GM12878 (cell line): ENCODE measurements at regions not wholly inside any gene's neighbourhood (a gene's known extent, or its start where the extent isn't known, plus 50 kb on each side); places are given as distances from the start of the nearest gene placed in this dataset.

Experiments used
- ATAC-seq: fragments of 200-7000 bp; cut with Tn5 transposase; 3 replicates; pipeline ENCODE4 v1.9.1; 2020; ENCODE audit warnings: mild to moderate bottlenecking, moderate library complexity
- BruUV-seq: library from RNA; stranded (reverse); fragments of 400-500 nt; replicated peaks from 2 replicates; lab custom pipeline; 2021; lab: Mats Ljungman, UMichigan
- CTCF ChIA-PET: fragments of 300-600 bp; sonication (Branson Sonifier 250); formaldehyde crosslinking; extraction: SDS; loops from one replicate; lab custom pipeline; 2021; ENCODE audit warnings: inconsistent platforms; lab: Yijun Ruan, JAX
- POLR2A ChIA-PET: fragments of 350-600 bp; formaldehyde crosslinking; extraction: SDS; loops from one replicate; lab custom pipeline; 2021; ENCODE audit warnings: inconsistent platforms; lab: Charles Lee
- RAD21 ChIA-PET: fragments of 300-600 bp; sonication (Branson Sonifier 250); formaldehyde crosslinking; loops from one replicate; lab custom pipeline; 2023; ENCODE audit warnings: antibody characterized with exemption; ENCODE audit not compliant: unreplicated experiment; lab: Charles Lee
- SMC1A ChIA-PET: fragments of 300-600 bp; sonication (Branson Sonifier 250); formaldehyde crosslinking; loops from one replicate; lab custom pipeline; 2023; ENCODE audit not compliant: unreplicated experiment, uncharacterized antibody; lab: Charles Lee
- DNase-seq: peaks from one replicate; pipeline ENCODE4 v3.0.0-alpha.2; 2011; ENCODE audit warnings: low read depth, low spot score
- FAIRE-seq: peaks from 3 replicates; lab custom pipeline; 2011; peaks lifted over from hg19 to GRCh38; lab: Jason Lieb, UNC
- H2AFZ ChIP-seq: 2 replicates; pipeline ENCODE4 v1.6.0; 2011; ENCODE audit warnings: low read depth, low read length, control low read depth; ENCODE audit not compliant: control insufficient read depth
- H3K27ac ChIP-seq: 2 replicates; pipeline ENCODE4 v1.5.1; 2011; ENCODE audit warnings: control low read depth; ENCODE audit not compliant: control insufficient read depth, insufficient read depth
- H3K27me3 ChIP-seq, 2 experiments: replicated peaks in 1 of 2; 2 replicates each; pipeline versions ENCODE4 v1.6.0 to v1.6.1; 2011; ENCODE audit warnings: low read length in 1 of 2; ENCODE audit not compliant: control insufficient read depth in 2 of 2, insufficient read depth in 2 of 2
- H3K36me3 ChIP-seq, 2 experiments: 2 replicates each; pipeline ENCODE4 v1.5.1; 2011; ENCODE audit warnings: low read length in 1 of 2; ENCODE audit not compliant: control insufficient read depth in 2 of 2, insufficient read depth in 2 of 2
- H3K4me1 ChIP-seq: 2 replicates; pipeline ENCODE4 v1.6.1; 2011; ENCODE audit warnings: mild to moderate bottlenecking, low read length, moderate library complexity, mixed read lengths; ENCODE audit not compliant: control insufficient read depth, insufficient read depth
- H3K4me2 ChIP-seq: 2 replicates; pipeline ENCODE4 v1.6.0; 2011; ENCODE audit warnings: control low read depth; ENCODE audit not compliant: control insufficient read depth, insufficient read depth
- H3K4me3 ChIP-seq: fragments of 200-600 bp; sonication (generic); 2 replicates; pipeline ENCODE4 v1.5.1; 2016
- H3K79me2 ChIP-seq: 2 replicates; pipeline ENCODE4 v1.6.0; 2011; ENCODE audit warnings: low read length; ENCODE audit not compliant: control insufficient read depth, insufficient read depth
- H3K9ac ChIP-seq: 2 replicates; pipeline ENCODE4 v1.8.0; 2011; ENCODE audit warnings: low read length, control low read depth, mixed read lengths; ENCODE audit not compliant: control insufficient read depth, insufficient read depth
- H3K9me3 ChIP-seq: replicated peaks from 3 replicates; pipeline ENCODE4 v1.5.1; 2011; ENCODE audit warnings: mild to moderate bottlenecking, low read length; ENCODE audit not compliant: control insufficient read depth, insufficient read depth
- H4K20me1 ChIP-seq: 2 replicates; pipeline ENCODE4 v1.6.0; 2011; ENCODE audit not compliant: control insufficient read depth, insufficient read depth
- IKZF1 ChIP-seq: fragments of 450-650 bp; conservative IDR thresholded peaks from 2 replicates; pipeline ENCODE4 v1.6.1; 2017; ENCODE audit warnings: antibody characterized with exemption, mild to moderate bottlenecking
- JUND ChIP-seq: IDR thresholded peaks from 2 replicates; pipeline ENCODE4 v1.6.1; 2012; ENCODE audit warnings: low read depth, mild to moderate bottlenecking, low read length, improper control_type of control experiment, moderate library complexity
- KDM1A ChIP-seq: fragments of 200-600 bp; sonication (generic); IDR thresholded peaks from 2 replicates; pipeline ENCODE4 v1.6.1; 2016; ENCODE audit warnings: borderline replicate concordance
- MXI1 ChIP-seq: fragments of 150-350 bp; IDR thresholded peaks from 2 replicates; pipeline ENCODE4 v1.6.1; 2011; ENCODE audit warnings: low read depth, mild to moderate bottlenecking, inconsistent platforms, low read length, improper control_type of control experiment
- NR2C2 ChIP-seq: IDR thresholded peaks from 2 replicates; pipeline ENCODE4 v1.6.1; 2011; ENCODE audit warnings: borderline replicate concordance, low read depth; ENCODE audit not compliant: control insufficient read depth, insufficient read length
- PAX8 ChIP-seq: fragments of 450-650 bp; IDR thresholded peaks from 2 replicates; pipeline ENCODE4 v1.6.1; 2017; ENCODE audit warnings: mild to moderate bottlenecking, moderate library complexity
- POU2F2 ChIP-seq: IDR thresholded peaks from 3 replicates; pipeline ENCODE4 v1.6.1; 2011; ENCODE audit warnings: low read depth, mild to moderate bottlenecking, low read length, borderline replicate concordance
- ZNF274 ChIP-seq: IDR thresholded peaks from one replicate; pipeline ENCODE4 v1.8.0; 2011; ENCODE audit not compliant: insufficient read length, insufficient read depth
- WGBS: methylation state at CpG from one replicate; pipeline ENCODE4 v1.1.6; 2016; ENCODE audit warnings: low lambda C conversion rate; ENCODE audit not compliant: insufficient replicate concordance, insufficient coverage; ENCODE audit errors: missing lambda C conversion rate; 5-methylcytosine and 5-hydroxymethylcytosine counted together
- in situ Hi-C: fragments of 300-500 bp; cut with MboI; formaldehyde crosslinking; loops from 9 replicates; pipeline ENCODE4 v1.14.3; 2018; ENCODE audit warnings: mixed read lengths
- intact Hi-C: fragments of 100-400 bp; cut with micrococcal nuclease; formaldehyde crosslinking; loops from one replicate; pipeline ENCODE4 v1.14.2; 2022; ENCODE audit not compliant: unreplicated experiment
- TF ChIP-seq, protein P1 (sequence below): fragments of 450-650 bp; IDR thresholded peaks from 2 replicates; pipeline ENCODE4 v1.6.1; 2017; ENCODE audit warnings: mild to moderate bottlenecking
- TF ChIP-seq, protein P2 (sequence below): fragments of 450-650 bp; IDR thresholded peaks from 2 replicates; pipeline ENCODE4 v1.6.1; 2018; ENCODE audit warnings: mild to moderate bottlenecking, low read depth, moderate library complexity; ENCODE audit not compliant: partially characterized antibody
- TF ChIP-seq, protein P3 (sequence below): IDR thresholded peaks from 2 replicates; pipeline ENCODE4 v1.6.1; 2012; ENCODE audit warnings: low read depth, low read length, improper control_type of control experiment

DNA sequence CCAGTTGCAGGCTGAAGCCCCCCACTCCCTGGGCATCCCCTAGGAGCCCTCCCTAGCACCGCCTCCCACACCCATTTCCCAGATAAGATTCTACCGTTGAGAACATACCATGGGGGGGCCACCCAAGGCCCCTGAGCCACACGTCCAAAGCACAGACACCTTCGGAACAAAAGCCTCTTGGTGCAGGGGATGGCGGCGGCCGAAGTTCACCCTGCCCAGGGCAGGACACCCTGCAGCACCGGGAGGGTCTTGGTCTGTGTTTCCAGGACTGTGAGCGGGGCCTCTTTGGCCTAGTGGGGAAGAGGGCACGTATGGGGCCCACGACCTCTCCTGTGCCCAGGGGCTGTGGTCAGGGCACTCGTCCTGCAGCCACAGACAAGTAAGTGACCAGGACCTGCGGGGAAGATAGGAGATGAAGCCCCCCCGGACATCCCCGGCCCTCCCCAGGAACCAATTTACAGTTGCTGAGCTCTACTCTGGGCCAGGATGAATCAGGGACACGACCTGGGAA, 154.3 kb upstream of the C14orf180 start:
- CTCF ChIA-PET, result no interaction called here
- no peak for FAIRE-seq
- H3K9ac ChIP-seq, result no peak overlapping the region
- RAD21 ChIA-PET, result no interaction called here
- no TSS peak for BruUV-seq
- H3K27ac ChIP-seq, result no peak overlapping the region
- no peak overlapping the region for H2AFZ ChIP-seq
- in situ Hi-C loops, result no loop called here
- H3K4me1 ChIP-seq, result peaks cover 2% of the 10 kb centered on the region; the same call in 1 of the 2 replicates
- SMC1A ChIA-PET, result no interaction called here
- TF ChIP-seq IKZF1, result no peak
- no peak for TF ChIP-seq KDM1A
- no peak for TF ChIP-seq POU2F2
- no peak for TF ChIP-seq NR2C2
- TF ChIP-seq, protein P1, sequence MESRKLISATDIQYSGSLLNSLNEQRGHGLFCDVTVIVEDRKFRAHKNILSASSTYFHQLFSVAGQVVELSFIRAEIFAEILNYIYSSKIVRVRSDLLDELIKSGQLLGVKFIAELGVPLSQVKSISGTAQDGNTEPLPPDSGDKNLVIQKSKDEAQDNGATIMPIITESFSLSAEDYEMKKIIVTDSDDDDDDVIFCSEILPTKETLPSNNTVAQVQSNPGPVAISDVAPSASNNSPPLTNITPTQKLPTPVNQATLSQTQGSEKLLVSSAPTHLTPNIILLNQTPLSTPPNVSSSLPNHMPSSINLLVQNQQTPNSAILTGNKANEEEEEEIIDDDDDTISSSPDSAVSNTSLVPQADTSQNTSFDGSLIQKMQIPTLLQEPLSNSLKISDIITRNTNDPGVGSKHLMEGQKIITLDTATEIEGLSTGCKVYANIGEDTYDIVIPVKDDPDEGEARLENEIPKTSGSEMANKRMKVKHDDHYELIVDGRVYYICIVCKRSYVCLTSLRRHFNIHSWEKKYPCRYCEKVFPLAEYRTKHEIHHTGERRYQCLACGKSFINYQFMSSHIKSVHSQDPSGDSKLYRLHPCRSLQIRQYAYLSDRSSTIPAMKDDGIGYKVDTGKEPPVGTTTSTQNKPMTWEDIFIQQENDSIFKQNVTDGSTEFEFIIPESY, result no peak
- TF ChIP-seq, protein P2, sequence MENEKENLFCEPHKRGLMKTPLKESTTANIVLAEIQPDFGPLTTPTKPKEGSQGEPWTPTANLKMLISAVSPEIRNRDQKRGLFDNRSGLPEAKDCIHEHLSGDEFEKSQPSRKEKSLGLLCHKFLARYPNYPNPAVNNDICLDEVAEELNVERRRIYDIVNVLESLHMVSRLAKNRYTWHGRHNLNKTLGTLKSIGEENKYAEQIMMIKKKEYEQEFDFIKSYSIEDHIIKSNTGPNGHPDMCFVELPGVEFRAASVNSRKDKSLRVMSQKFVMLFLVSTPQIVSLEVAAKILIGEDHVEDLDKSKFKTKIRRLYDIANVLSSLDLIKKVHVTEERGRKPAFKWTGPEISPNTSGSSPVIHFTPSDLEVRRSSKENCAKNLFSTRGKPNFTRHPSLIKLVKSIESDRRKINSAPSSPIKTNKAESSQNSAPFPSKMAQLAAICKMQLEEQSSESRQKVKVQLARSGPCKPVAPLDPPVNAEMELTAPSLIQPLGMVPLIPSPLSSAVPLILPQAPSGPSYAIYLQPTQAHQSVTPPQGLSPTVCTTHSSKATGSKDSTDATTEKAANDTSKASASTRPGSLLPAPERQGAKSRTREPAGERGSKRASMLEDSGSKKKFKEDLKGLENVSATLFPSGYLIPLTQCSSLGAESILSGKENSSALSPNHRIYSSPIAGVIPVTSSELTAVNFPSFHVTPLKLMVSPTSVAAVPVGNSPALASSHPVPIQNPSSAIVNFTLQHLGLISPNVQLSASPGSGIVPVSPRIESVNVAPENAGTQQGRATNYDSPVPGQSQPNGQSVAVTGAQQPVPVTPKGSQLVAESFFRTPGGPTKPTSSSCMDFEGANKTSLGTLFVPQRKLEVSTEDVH, result no peak
- no peak for TF ChIP-seq PAX8
- TF ChIP-seq ZNF274, result no peak
- TF ChIP-seq JUND, result no peak
- TF ChIP-seq, protein P3, sequence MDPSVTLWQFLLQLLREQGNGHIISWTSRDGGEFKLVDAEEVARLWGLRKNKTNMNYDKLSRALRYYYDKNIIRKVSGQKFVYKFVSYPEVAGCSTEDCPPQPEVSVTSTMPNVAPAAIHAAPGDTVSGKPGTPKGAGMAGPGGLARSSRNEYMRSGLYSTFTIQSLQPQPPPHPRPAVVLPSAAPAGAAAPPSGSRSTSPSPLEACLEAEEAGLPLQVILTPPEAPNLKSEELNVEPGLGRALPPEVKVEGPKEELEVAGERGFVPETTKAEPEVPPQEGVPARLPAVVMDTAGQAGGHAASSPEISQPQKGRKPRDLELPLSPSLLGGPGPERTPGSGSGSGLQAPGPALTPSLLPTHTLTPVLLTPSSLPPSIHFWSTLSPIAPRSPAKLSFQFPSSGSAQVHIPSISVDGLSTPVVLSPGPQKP, result no peak
- TF ChIP-seq MXI1, result no peak
- TF ChIP-seq, all 136 proteins: peak for 0
- no peak for DNase-seq
- H3K4me3 ChIP-seq, result no peak overlapping the region
- H3K9me3 ChIP-seq, result no peaks in the 10 kb centered on the region
- intact Hi-C loops, result no loop called here
- POLR2A ChIA-PET, result no interaction called here
- no peak overlapping the region for H3K4me2 ChIP-seq
- 39% methylated on average over 16 of the region's 16 CpGs for WGBS
- no peaks in the 10 kb centered on the region for H3K27me3 ChIP-seq
- H3K79me2 ChIP-seq, result no peaks in the 10 kb centered on the region
- no peaks in the 10 kb centered on the region for H4K20me1 ChIP-seq
- H3K36me3 ChIP-seq, result no peaks in the 10 kb centered on the region
- ATAC-seq, result no peak
